Stimulated activated CD8-positive, alpha-beta memory T cell treated with anti-CD3 and anti-CD28 coated beads, Interleukin-15, amount 100 ng/mL, for 48 hours (primary cell): ENCODE measurements at regions not wholly inside any gene's neighbourhood (a gene's known extent, or its start where the extent isn't known, plus 50 kb on each side); places are given as distances from the start of the nearest gene placed in this dataset.
"Not testable (repeated sequence)": the region's sequence is repeated elsewhere in the genome, so short reads cannot be mapped to it uniquely, and the experiment has no call there.

ENCODE experiments used
- DNase-seq, 2 donors: peaks; one replicate each; pipeline ENCODE4 v3.0.0-alpha.2; 2020; ENCODE audit warnings: low read depth in 2 of 2

DNA sequence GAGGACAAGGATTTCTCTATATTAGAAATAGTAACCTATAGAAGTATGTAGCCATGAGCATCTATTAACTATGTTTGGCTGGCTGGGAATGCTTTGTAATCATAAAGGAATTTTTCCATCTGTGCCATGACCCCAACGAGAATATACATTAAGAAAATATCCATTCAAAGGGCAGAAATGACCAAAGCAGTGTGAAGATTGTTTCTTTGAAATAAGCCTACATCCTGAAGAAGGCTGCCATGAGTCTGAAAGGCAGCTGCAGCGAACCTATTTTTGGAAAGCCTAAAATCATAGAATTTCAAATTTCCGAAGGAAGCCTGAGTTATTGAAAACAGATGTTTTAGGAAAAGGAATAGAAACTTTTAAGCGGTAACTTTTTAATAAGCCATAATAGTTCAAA lies 244.2 kb upstream of the FOXK1 start:
- no peak for DNase-seq

DNA sequence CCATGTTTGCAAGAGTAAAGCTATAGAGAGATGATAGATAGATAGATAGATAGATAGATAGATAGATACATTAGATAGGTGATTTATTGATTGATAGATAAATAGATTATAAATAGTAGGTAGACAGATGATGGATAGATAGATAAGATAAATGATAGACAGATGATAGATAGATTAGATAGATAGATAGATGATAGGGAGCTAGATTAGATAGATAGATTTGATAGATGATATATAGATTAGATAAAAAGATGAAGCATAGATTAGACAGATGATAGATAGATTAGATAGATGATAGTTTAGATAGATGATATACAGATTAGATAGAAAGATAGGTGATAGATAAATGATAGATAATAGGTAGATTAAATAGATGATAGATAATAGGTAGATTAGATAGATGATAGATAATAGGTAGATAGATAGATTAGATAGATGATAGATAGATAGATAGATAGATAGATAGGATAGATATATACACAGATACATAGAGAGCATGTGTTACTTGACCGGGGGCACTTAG lies 243.3 kb upstream of the FOXK1 start:
- no peak for DNase-seq

DNA sequence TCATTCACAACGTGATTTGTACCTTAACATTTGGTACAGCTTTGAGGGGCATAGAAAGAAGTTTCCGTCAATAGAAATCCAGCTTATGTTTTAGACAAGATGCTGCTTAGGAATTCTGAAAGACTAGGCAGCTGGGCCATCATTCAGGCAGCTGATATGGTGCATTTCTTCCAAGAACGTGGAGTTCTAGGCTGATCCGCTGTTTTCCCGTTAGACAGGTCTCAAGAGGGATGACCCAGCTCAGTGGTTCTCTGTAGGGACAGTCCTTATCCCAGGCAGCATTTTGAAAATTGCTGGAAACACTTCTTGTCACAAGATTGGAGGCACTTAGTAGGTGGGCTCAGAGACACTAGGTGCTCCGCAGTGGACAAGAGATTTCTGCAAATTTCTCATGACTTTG lies 242.7 kb upstream of the FOXK1 start:
- DNase-seq, result no peak

DNA sequence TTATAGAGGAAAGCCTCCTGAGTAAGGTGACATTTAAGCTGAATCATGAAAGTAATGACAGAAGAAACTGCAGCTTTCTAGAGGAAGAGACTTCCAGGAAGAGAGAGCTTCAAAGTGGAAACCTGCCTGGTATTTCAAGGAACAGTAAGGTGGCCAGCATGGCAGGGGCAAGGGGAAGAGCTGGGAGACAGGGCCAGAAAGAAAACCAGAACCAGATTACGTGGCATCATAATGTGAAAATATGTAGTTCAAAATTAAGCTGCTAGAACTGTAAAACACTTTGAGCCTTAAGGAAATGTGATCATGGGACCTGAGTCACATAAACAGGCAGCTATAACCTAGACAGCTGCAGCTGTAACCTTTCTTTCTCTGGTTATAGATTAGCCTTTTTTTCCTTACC lies 238.0 kb upstream of the FOXK1 start:
- DNase-seq, result no peak

DNA sequence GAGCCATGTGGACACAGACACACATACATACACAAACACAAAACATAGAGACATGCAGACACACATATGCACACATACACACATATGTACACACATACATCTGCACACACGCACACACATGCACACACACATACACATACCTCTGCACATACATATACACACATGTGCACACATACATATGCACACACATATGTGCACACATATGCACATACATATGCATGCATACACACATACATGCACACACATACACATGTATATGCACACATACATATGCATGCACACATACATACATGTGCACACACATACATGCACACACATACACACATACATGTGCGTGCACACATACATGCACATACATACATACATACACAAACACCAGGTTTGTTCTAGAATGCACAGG lies 236.3 kb upstream of the FOXK1 start:
- DNase-seq, result no peak

DNA sequence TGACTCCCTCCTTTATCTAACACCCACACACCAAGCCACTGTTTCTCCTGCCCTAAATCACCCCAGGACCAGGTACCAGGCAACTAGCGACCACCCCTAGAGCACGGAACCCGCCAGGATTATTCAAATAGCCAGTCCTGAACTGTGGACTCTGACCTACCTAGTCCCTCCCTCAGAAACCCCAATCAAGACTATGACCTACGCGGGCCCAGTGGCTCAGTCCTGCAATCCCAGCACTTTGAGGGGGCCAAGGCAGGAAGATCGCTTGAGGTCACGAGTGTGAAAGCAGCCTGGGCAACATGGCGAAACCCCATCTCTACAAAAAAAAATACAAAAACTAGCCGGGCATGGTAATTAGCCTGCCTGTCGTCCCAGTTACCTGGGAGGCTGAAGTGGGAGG lies 232.8 kb upstream of the FOXK1 start:
- DNase-seq, result no peak

DNA sequence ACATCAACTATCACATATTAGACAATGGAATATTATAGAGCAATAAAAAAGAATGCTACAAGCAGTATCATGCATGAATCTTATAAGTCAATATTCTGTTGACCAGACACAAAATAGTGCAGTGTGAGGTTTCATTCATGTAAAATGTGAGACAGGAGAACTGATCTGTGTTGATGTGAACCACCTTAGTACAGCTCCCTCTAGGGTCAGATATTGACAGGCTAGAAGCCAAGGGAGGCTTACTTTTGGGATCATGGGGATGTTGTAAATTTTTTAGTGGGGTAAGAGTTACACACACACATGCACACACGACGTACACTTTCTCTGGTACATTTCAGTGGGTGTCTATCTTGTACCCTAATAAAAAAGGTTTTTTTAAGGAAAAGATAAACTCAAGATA lies 231.6 kb upstream of the FOXK1 start:
- no peak for DNase-seq

DNA sequence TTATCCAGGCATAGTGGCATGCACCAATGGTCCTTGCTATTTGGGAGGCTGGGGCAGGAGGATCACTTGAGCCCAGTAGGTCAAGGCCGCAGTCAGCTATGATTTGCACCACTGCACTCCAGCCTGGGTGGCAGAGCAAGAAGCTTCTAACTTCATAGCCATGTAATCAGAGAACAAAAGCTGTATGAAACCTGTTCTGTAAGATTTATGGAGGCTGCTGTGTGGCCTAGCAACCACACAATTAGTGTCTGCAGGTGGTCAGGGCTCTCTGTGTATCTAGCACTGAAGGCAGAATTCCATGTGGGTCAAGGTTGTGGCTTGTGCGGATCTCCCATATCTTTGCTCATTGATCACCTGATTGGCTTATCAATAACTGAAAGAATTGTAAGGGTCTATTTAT lies 221.5 kb upstream of the FOXK1 start:
- DNase-seq, result no peak

DNA sequence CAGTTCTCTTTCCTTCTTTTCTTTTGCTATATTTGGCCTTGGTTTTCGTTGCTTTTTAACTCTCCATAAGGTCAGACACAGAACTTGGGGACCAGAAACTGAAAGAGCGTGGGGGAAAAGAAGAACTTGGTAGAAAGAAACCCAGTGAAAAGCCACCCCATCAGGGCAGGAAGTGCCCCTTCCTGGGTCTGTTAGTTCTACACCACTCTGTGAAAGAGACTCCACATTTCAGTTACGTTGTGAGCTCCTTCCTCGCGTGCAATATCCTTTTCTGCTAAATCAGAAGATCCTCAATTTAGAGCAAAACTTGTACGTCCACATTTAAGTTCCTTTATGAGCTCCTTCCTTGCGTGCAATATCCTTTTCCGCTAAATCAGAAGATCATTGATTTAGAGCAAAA lies 220.6 kb upstream of the FOXK1 start:
- no peak for DNase-seq

DNA sequence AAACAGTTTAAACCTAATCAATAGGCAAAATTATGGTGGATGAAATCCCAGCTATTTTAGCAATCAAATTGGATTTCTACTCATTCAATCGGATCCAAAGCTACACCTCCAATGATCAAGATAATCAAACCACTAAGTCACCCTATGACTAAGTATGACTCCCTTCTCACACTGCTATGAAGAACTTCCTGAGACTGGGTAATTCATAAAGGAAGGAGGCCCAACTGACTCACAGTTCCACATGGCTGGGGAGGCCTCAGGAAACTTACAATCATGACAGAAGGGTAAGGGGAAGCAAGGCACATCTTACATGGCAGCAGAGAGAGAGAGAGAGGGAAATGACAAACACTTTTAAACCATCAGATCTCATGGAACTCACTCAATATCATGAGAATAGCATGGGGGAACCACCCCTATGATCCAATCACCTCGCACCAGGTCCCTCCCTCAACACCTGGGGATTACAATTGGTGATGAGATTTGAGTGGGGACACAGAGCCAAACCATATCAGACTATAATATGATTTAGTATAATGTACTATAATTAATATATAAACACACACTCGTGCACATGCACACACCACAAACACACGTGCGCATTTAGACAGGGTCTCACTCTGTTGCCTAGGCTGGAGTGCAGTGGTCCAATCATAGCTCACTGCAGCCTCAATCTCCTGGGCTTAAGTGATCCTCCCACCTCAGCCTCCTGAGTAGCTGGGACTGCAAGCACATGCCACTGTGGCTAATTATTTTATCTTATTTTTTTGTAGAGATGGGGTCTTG lies 213.6 kb upstream of the FOXK1 start:
- no peak for DNase-seq

DNA sequence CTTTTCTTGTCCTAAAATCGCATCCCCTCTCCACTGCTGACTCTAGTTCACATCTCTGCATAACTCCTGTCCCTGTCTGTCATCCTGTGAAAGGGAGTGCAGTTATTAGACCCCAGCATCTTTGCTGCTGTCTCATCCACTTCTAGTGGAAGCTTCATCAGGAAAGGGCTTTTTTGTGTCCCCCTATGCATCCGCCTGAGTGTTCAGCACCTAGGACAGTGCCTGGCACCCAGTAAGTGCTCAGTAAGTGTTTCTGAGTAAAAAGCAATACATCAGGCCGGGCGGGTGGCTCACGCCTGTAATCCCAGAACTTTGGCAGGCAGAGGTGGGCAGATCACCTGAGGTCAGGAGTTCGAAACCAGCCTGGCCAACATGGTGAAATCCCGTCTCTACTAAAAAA lies 211.8 kb upstream of the FOXK1 start:
- no peak for DNase-seq

DNA sequence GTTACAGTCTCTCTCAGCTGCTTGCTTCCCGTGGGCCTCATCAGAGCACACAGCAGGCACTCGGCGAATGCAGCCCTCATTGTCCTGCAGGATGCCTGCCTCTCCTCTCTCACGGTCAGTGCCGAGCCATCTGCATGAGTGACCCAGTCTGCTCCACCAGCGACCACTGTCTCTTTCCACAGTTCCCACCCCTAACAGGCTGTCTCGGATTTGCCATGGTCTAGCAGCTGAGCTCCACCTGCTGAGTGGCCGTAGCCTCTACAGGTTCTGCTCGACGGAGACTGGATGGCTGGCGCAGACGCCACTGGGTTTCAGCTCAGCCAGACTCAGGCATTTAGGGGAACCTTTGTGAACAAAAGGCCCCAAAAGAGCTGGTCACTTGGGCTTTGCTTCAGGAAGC lies 209.4 kb upstream of the FOXK1 start:
- no peak for DNase-seq

DNA sequence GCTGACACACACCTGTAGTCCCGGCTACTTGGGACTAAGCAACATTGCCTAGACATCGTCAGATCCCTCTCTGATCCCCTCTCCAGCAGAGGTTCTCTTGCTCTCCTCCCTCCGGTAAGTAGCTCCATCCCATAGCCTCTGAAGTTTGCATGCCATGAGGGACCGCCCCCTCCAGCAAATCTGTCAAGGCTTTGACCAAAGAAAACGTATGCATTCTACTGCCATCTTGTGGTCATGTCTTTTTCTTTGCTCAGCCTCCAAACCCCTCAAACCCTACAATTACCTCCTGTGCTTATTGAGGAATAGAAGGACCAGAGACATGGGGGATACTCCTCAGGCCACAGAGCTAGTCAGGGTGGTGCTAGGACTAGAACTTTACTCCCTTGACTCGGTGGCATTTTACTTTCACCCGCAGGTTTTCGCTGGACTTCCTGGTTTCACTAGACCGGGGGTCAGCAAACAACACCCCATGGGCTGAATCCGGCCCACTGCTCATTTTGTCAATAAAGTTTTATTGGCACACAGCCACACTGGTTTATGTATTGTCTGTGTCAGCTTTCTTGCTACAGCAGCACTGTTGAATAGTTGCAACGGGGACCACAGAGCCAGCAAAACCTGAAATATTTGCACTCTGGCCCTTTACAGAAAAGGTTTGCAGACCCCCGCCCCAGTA lies 202.6 kb upstream of the FOXK1 start:
- DNase-seq, result no peak

DNA sequence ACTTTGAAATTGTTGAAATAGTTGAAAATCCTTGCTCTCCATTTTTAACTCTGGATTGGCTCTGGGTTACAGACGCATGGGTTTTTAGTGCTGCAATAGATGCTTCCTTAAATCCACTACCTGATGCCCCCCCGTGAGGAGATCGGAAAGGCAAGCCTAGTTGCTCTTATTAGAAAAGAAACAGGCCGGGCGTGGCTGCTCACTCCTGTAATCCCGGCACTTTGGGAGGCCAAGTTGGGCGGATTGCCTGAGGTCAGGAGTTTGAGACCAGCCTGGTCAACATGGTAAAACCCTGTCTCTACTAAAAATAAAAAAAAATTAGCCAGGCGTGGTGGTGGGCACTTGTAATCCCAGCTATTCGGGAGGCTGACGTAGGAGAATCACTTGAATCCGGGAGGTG lies 202.0 kb upstream of the FOXK1 start:
- not testable (repeated sequence) for DNase-seq

DNA sequence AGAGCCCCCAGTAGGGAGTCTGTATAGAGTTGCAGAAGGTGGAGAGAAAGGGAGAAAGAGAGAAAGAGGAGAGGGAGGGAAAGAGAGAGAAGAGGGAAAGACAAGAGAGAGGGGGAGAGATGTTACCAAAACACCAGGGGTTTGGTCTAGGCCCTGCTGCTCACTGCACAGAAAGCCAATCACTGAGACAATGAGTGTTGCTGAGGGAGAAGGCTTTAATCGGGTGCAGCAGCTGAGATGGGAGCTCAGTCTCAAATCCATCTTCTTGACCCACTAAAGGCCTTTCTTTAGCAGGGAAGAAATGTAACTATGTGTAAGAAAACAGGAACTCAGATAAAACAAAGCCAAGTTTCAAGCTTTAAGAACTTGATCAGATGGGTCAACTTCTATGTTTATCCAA lies 198.2 kb upstream of the FOXK1 start:
- no peak for DNase-seq

DNA sequence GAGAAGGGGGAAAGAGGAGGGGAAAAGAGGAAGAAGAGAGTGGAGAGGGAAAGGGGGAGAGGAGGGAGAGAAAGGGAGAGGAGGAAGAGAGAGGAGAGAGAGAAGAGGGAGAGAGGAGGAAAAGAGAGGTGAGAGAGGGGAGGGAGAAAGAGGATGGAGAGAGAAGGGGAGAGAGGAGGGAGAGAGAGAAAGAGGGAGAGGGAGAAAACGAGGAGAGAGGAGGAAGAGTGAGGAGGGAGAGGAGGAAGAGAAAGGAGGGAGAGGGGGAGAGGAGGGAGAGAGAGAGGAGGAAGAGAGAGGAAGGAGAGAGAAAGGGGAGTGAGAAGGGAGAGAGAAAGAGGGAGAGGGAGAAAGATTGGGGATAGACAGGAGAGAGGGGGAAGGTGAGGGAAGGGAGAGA lies 197.6 kb upstream of the FOXK1 start:
- no peak for DNase-seq

DNA sequence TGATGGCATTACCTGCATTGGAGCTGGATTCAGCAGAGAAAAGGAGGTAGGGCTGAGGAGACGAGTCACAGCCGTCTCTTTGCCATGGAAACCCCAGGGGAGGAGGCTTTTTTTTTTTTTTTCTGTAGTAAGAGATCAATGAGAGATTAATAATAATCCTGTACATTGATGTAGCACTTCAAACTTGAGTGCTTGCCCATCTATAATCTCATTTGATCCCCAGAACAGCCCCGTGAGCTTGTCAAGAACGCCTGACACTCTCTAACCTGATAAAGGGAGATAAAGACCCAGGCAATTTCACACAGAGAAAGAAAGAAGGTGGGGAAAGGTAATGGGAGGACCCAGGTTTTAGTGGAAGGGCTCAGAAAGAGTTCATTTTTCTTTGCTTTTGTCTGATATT lies 195.2 kb upstream of the FOXK1 start:
- DNase-seq, result no peak

DNA sequence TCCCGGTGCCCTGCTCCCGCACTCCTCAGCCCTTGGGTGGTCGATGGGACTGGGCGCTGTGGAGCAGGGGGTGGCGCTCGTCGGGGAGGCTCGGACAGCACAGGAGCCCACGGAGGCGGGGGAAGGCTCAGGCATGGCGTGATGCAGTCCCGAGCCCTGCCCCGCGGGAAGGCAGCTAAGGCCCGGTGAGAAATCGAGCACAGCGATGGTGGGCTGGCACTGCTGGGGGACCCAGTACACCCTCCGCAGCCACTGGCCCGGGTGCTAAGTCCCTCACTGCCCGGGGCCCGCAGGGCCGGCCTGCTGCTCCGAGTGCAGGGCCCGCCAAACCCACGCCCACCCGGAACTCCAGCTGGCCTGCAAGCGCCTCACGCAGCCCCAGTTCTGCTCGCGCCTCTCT lies 185.2 kb upstream of the FOXK1 start:
- DNase-seq, result not testable (repeated sequence)

DNA sequence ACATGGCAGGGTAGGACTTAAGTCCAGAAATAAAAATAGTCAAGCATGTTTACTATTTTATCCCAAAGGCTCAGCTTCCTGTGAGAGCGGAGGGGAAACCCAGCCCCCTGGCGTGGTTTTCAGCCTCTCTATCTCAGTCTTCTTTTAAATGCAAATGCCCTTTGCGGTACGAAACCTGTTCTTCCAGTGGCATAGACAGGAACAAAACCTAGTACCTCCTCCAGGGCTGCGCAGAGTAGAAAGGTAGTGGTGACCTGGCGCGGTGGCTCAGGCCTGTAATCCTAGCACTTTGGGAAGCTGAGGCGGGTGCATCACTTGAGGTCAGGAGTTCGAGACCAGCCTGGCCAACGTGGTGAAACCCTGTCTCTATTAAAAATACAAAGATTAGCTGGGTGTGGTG lies 181.3 kb upstream of the FOXK1 start:
- DNase-seq, result no peak

DNA sequence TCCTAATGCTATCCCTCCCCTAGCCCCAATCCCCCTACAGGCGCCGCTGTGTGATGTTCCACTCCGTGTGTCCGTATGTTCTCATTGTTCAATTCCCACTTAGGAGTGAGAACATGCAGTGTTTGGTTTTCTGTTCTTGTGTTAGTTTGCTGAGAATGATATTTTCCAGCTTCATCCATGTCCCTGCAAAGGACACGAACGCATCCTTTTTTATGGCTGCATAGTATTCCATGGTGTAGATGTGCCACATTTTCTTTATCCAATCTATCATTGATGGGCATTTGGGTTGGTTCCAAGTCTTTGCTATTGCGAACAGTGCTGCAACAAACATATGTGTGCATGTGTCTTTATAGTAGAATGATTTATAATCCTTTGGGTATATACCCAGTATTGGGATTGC lies 174.2 kb upstream of the FOXK1 start:
- DNase-seq, result not testable (repeated sequence)

DNA sequence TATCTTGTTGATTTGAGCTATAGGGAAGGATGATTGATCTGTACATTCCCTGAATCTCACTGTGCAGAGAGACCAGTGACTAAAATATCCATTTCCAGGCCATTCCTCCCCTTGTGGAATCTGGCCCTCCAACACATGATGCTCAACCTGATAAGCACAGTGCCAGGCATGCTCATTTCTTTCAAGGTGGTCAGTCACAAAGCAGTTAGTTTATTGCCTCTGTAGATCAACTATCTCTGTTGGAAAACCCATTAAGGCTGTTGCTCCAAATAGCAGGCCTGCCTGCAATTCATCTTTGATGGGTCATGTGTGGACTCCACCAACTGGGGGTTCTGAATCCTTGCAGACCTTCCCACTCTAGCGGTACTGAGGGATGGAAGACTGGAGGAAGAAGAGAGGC lies 168.6 kb upstream of the FOXK1 start:
- no peak for DNase-seq

DNA sequence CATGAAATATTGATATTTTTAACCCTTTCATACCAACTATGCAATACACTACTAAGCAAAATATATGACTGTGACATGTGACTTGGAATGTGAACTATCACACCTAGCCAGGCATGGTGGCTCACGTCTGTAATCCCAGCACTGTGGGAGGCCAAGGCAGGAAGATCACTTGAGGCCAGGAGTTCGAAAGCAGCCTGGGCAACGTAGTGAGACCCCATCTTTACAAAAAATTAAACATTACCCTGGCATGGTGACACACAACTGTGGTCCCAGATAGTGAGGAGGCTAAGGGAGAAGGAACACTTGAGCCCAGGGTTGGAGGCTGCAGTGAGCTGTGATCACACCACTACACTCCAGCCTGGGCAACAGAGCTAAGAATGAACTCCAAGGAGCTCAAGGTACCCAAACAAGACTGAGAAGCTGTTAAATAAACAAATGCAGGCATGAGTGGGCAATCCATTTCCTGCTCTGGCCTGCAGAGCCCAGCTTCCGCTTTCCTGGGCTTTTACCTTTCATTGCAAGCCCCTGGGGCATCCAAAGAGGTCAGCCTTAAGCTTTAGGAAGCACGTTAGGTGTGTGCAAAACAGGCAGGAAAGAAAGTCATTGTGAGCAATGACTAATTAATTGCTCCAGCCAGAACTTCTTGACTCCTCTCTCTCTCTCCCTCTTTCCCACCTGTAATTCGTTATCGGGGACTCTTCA lies 162.1 kb upstream of the FOXK1 start:
- no peak for DNase-seq

DNA sequence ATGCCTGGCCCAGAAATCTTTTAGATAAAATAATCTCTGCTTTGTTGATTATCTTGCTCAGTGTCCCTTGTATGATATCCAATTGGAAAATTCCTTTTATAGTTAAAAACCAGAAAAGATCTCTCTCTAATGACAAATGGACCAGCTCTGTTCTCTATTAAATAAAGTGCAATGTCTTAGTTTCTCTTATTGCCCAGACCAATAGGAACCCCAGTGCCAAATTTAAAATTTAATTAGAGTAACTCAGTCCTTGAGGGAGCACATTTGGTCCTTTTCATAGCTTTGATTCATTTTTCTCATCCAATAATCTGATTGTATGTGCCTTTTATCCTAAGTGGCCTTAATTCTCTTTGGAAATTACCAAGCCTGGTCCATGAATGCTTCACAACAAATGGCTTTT lies 158.9 kb upstream of the FOXK1 start:
- no peak for DNase-seq
